ENCODE measurements at regions not wholly inside any gene's neighbourhood (a gene's known extent, or its start where the extent isn't known, plus 50 kb on each side); places are given as distances from the start of the nearest gene placed in this dataset.

DNA sequence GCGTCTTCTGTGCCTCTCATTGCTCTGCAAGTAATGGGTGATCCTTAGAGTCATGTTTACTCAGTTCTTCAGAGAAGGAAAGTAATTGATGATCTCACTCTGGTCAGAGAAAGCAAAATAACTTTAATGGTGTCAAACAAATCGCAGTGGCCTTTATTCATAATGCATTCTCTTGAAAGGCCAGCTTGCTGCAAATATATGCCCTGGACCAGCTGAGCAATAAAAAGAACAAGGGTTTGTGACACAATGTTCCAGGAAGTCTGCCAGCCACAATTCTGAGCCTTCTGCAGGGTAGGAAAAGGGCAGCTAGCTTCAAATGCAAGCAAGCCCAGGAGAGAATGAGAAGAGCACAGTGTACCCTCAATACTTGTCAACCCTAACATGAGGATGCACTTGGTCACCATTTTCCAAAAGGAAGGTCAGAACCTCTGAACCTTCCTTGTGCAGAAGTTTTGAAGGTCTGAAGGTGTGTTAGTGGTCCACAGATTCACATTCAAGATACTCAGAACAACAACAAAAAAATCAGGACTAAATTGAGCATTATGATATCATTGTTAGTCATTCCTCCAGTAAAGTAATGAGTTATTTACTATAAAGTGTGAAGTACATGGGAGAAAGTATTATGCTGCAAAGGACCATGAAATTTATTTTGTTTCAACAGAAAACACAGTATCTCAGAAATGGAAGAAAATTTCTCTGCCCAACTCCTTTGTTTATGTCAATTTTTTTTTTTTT lies 355.6 kb downstream of the PAX3 start:
- Histone ChIP-seq H3K9me3 (ENCODE audit: insufficient read depth, low read length) (no peaks in the 10 kb centered on the region), H3K4me3 (ENCODE audit: low read length) (no peak overlapping the region), H3K4me2 (ENCODE audit: low read length) (no peak overlapping the region), H3K9ac (ENCODE audit: low read length) (no peak overlapping the region), H3K4me1 (ENCODE audit: low read length) (no peaks in the 10 kb centered on the region), H2AFZ (ENCODE audit: low read depth, low read length) (no peak overlapping the region), H4K20me1 (ENCODE audit: insufficient read depth, low read length) (no peaks in the 10 kb centered on the region), H3K27me3 (ENCODE audit: low read depth, low read length) (no peaks in the 10 kb centered on the region), H3K36me3 (replicated peaks; ENCODE audit: low read depth, low read length) (no peaks in the 10 kb centered on the region), H3K79me2 (ENCODE audit: low read length) (no peaks in the 10 kb centered on the region), H3K27ac (ENCODE audit: low read length) (no peak overlapping the region)
- TF ChIP-seq EZH2phosphoT487 (IDR thresholded peaks at IDR 0.05; ENCODE audit: low read depth): no peak
- TF ChIP-seq, protein P1, sequence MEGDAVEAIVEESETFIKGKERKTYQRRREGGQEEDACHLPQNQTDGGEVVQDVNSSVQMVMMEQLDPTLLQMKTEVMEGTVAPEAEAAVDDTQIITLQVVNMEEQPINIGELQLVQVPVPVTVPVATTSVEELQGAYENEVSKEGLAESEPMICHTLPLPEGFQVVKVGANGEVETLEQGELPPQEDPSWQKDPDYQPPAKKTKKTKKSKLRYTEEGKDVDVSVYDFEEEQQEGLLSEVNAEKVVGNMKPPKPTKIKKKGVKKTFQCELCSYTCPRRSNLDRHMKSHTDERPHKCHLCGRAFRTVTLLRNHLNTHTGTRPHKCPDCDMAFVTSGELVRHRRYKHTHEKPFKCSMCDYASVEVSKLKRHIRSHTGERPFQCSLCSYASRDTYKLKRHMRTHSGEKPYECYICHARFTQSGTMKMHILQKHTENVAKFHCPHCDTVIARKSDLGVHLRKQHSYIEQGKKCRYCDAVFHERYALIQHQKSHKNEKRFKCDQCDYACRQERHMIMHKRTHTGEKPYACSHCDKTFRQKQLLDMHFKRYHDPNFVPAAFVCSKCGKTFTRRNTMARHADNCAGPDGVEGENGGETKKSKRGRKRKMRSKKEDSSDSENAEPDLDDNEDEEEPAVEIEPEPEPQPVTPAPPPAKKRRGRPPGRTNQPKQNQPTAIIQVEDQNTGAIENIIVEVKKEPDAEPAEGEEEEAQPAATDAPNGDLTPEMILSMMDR (IDR thresholded peaks at IDR 0.05; ENCODE audit: low read depth, low read length): no peak

DNA sequence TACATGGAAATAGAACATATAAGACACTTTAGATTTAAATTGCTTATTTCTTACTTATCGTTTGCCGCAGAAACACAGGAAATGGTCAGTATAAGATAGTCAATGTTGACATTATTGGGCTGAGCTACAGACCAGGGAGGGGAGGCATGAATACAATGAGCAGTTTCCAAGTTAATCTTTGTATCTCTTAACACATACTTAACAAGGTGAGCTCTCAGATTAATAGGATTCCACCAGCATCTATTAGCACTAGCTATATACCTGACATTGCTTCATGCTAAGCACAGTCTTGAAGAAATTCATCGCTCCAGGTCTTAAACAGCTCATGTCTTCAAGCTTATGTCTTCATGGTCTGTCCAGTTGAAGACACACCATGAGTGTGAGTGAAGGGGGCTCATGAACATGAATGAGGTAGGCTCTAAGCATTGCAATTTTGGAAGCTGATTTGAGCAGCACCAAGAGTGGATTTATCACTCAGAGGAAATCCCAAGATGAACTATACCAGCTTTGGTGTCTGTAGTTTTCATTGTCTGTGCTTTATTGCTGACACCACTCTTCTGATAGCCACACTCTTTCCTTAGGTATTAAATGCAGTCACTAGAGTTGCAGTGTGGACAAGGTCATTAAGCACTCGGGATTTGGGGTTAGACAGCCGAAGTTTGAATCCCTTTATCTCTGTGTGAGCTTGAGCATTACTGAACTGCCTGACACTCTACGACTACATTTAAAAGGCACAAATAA lies 359.3 kb upstream of the EPHA4 start:
- H3K4me3 ChIP-seq (ENCODE audit: low read length): no peak overlapping the region
- H3K27me3 ChIP-seq (ENCODE audit: low read depth, low read length): no peaks in the 10 kb centered on the region
- TF ChIP-seq, protein P1 (IDR thresholded peaks at IDR 0.05; ENCODE audit: low read depth, low read length): no peak
- no peak for TF ChIP-seq EZH2phosphoT487 (IDR thresholded peaks at IDR 0.05; ENCODE audit: low read depth)
- no peaks in the 10 kb centered on the region for H3K9me3 ChIP-seq (ENCODE audit: insufficient read depth, low read length)
- no peak overlapping the region for H3K4me2 ChIP-seq (ENCODE audit: low read length)
- no peak overlapping the region for H3K9ac ChIP-seq (ENCODE audit: low read length)
- no peaks in the 10 kb centered on the region for H3K36me3 ChIP-seq (replicated peaks; ENCODE audit: low read depth, low read length)
- H4K20me1 ChIP-seq (ENCODE audit: insufficient read depth, low read length): no peaks in the 10 kb centered on the region
- no peak overlapping the region for H2AFZ ChIP-seq (ENCODE audit: low read depth, low read length)
- no peaks in the 10 kb centered on the region for H3K79me2 ChIP-seq (ENCODE audit: low read length)
- H3K27ac ChIP-seq (ENCODE audit: low read length): no peak overlapping the region
- H3K4me1 ChIP-seq (ENCODE audit: low read length): no peaks in the 10 kb centered on the region

DNA sequence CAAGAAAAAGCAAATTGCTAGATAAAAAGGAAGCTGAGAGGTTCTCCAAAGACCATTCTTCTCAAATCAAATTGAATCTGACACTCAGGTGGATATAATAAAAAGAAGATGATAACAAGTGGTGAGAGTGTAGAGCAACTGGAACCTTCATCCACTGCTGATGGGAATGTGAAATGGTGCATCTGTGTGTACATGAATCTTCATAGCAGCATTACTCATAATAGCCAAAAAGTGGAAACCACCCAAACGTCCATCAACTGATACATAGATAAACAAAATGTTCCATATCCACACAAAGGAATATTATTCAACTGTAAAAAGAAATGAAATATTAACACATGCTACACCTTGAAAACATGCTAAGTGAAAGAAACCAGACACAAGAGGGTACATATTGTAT lies 357.2 kb upstream of the EPHA4 start:
- TF ChIP-seq EZH2phosphoT487 (IDR thresholded peaks at IDR 0.05; ENCODE audit: low read depth): no peak
- TF ChIP-seq, protein P1 (IDR thresholded peaks at IDR 0.05; ENCODE audit: low read depth, low read length): no peak
- no peaks in the 10 kb centered on the region for H3K36me3 ChIP-seq (replicated peaks; ENCODE audit: low read depth, low read length)
- H4K20me1 ChIP-seq (ENCODE audit: insufficient read depth, low read length): no peaks in the 10 kb centered on the region
- no peak overlapping the region for H3K9ac ChIP-seq (ENCODE audit: low read length)
- no peaks in the 10 kb centered on the region for H3K27me3 ChIP-seq (ENCODE audit: low read depth, low read length)
- H3K4me3 ChIP-seq (ENCODE audit: low read length): no peak overlapping the region
- no peak overlapping the region for H3K27ac ChIP-seq (ENCODE audit: low read length)
- H3K9me3 ChIP-seq (ENCODE audit: insufficient read depth, low read length): no peaks in the 10 kb centered on the region
- no peaks in the 10 kb centered on the region for H3K79me2 ChIP-seq (ENCODE audit: low read length)
- no peak overlapping the region for H2AFZ ChIP-seq (ENCODE audit: low read depth, low read length)
- H3K4me1 ChIP-seq (ENCODE audit: low read length): no peaks in the 10 kb centered on the region
- no peak overlapping the region for H3K4me2 ChIP-seq (ENCODE audit: low read length)

DNA sequence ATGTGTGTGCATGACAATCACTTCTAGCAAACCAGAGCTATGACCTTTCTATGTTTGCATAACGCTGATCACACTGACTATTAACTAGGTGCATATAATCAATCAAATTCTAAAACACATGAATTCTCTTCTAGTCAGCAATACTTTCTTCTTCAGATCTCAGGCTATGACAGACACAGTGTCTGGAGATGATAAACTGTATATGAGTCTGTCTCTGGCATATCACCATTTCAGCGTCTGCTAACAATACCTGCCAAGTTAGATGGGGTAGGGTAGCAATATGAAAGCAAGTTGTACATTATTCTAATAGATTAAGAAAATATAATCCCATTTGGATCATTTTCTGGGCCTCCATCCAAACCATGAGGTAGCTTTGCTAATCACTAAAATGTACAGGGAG lies 354.2 kb upstream of the EPHA4 start:
- Histone ChIP-seq H3K27me3 (ENCODE audit: low read depth, low read length) (no peaks in the 10 kb centered on the region), H3K79me2 (ENCODE audit: low read length) (no peaks in the 10 kb centered on the region), H3K4me3 (ENCODE audit: low read length) (no peak overlapping the region), H3K9me3 (ENCODE audit: insufficient read depth, low read length) (no peaks in the 10 kb centered on the region), H3K27ac (ENCODE audit: low read length) (no peak overlapping the region), H3K4me1 (ENCODE audit: low read length) (no peaks in the 10 kb centered on the region), H3K9ac (ENCODE audit: low read length) (no peak overlapping the region), H3K4me2 (ENCODE audit: low read length) (no peak overlapping the region), H4K20me1 (ENCODE audit: insufficient read depth, low read length) (no peaks in the 10 kb centered on the region), H3K36me3 (replicated peaks; ENCODE audit: low read depth, low read length) (no peaks in the 10 kb centered on the region), H2AFZ (ENCODE audit: low read depth, low read length) (no peak overlapping the region)
- TF ChIP-seq, protein P1 (IDR thresholded peaks at IDR 0.05; ENCODE audit: low read depth, low read length): no peak
- no peak for TF ChIP-seq EZH2phosphoT487 (IDR thresholded peaks at IDR 0.05; ENCODE audit: low read depth)
